ENCODE measurements at regions not wholly inside any gene's neighbourhood (a gene's known extent, or its start where the extent isn't known, plus 50 kb on each side); places are given as distances from the start of the nearest gene placed in this dataset.

DNA sequence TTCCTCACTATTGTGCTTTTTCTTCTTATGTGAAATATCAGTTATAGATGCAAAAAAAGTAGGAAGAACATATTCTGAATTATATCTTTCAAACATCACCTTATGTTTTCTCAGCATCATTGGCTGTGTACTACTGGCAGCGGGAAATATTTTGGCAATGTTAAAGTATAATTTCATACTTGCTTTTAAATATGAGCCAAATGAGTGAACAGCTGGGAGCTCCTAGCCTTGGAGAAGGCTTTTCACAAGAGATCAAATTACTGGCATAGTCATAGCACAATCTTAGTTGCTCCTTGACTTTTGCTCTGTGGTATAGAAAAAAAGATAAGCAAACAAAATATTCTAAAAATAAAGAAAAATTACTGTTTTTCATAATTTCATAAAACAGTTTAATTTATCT, 1575.8 kb upstream of the PABPC4L start:
- TF ChIP-seq, protein P1, sequence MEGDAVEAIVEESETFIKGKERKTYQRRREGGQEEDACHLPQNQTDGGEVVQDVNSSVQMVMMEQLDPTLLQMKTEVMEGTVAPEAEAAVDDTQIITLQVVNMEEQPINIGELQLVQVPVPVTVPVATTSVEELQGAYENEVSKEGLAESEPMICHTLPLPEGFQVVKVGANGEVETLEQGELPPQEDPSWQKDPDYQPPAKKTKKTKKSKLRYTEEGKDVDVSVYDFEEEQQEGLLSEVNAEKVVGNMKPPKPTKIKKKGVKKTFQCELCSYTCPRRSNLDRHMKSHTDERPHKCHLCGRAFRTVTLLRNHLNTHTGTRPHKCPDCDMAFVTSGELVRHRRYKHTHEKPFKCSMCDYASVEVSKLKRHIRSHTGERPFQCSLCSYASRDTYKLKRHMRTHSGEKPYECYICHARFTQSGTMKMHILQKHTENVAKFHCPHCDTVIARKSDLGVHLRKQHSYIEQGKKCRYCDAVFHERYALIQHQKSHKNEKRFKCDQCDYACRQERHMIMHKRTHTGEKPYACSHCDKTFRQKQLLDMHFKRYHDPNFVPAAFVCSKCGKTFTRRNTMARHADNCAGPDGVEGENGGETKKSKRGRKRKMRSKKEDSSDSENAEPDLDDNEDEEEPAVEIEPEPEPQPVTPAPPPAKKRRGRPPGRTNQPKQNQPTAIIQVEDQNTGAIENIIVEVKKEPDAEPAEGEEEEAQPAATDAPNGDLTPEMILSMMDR (IDR thresholded peaks at IDR 0.05), result no peak

DNA sequence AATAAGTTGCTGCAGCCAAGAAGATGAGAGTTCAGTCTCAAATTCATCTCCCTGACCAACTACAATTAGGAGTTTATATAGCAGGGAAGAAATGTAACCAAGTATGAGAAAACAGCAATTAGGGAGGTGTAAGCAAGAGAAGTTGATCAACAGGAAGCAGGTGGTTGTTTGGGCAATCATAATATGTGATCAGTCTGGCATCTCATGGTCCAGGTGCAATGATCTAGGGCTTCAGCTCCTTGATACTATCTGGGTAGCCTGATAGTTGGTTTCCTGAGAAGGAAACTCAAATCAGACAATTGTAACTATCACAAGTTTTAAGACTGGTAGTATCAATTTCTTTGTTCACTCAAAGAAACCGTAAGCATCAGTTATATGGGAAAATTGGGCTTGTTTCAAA, 1574.3 kb upstream of the PABPC4L start:
- TF ChIP-seq, protein P1 (IDR thresholded peaks at IDR 0.05), result no peak

DNA sequence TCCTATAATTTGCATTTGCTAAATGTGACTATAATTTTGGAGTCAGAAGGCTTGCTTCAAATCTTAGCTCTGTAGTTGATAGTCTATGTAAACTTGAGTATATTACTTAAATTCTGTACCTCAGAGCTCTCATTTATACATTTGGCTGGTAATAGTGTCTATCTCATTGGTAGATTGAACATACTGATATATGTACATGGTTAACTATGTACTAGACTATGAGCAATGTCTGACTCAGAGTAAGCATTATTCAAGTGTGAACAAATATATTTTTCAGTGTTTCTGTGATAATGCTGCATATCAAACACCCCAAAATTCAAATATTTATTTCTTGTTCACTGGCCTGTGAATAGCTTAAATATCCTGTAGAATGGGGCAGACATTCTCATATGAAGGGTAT, 1568.9 kb upstream of the PABPC4L start:
- TF ChIP-seq, protein P1 (IDR thresholded peaks at IDR 0.05), result no peak

DNA sequence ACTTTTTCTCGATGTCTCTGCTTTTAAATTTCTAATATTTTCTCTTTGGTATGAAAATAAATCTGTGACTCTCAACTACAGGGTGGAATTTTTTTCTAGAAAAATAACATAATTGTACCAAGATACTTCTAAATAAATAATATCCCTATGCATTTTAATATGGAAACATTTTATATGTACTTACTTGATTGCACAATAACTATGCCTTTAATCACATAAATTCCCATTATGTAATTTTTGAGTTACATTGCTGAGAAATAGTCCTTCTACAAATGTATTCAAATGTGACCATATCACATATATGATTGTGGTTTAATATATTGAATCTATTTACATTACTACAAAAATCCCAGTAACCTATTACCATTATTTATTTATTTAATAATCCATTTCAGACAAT, 1543.3 kb upstream of the PABPC4L start:
- TF ChIP-seq, protein P1 (IDR thresholded peaks at IDR 0.05), result no peak

DNA sequence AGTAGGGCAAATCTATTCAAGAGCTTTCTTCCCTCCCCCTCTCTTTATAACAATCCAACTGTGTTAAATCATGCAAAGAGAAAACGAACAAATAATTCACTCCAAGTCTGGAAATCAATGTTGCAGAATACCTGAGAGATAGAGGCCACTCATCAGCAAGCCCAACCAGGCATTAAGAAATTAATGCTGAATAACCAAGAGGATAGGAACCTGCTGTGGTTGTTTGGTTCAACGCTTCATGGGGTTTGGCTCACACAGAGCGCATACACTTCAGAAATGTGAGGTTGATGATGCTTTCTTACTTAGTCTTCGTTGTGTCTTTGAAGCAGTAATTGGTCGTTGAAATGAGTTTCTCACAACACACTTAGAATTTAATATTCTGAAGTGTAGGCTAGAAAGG, 1540.0 kb upstream of the PABPC4L start:
- TF ChIP-seq, protein P1 (IDR thresholded peaks at IDR 0.05), result no peak

DNA sequence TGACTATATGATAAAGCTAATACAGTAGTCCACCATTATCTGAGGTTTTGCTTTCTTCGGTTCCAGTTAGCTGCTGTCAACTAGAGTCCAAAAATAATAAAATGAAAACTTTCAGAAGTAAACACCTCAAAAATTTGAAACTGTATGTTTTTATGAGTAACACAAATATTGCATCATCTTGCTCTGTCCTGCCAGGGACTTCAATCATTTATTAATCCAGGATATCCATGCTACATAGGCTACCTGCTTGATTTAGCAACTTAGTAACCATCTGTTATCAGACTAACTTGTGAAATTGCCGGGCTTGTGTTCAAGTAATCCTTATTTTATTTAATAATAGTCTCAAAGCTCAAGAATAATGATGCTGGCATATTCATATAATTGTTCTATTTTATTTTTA, 1537.8 kb upstream of the PABPC4L start:
- TF ChIP-seq, protein P1 (IDR thresholded peaks at IDR 0.05), result no peak

DNA sequence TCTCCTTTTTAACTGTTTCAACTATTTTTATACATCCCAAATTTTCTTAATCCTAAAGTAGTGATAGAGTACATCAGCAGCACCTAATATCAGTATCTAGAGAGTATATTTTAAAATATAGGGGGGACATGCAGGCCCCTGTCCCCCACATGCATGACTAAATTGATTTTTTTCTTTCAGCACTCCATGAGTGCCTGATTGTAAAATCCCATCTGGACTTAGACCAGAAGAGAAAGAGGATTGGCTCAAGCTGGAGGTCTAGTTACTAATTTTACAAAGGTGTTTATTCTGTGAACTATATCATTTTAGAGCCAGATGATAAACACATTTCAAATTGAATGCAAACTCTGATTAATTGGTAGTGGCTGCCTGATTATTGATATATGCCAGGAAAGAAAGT, 1533.9 kb upstream of the PABPC4L start:
- TF ChIP-seq, protein P1 (IDR thresholded peaks at IDR 0.05), result no peak

DNA sequence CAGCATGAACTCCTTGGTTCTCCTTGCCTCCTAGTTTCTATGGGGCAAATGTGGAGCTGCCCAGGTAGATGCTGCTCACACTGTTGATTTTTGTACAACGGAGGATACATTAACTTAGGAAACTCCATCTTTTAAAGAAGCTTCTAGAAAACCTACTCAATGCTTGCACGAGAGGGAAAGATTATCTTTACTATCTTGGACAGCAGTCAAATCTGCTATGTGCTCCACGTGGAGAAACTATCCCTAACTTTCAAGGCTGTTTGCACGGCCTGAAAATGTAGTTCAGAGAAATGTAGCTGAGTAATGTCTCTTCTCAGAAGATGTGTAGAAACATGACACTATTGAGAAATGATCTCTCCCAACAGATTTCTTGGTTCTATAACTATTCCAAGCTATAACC, 1530.9 kb upstream of the PABPC4L start:
- TF ChIP-seq, protein P1 (IDR thresholded peaks at IDR 0.05), result no peak

Measured in LNCAP (cell line).